GM19043 (cell line): ENCODE measurements at regions not wholly inside any gene's neighbourhood (a gene's known extent, or its start where the extent isn't known, plus 50 kb on each side); places are given as distances from the start of the nearest gene placed in this dataset.
"Not testable (repeated sequence)": the region's sequence is repeated elsewhere in the genome, so short reads cannot be mapped to it uniquely, and the experiment has no call there.

Source experiments
- ATAC-seq: cut with Tn5 transposase; IDR thresholded peaks from one replicate; pipeline ENCODE4 v1.9.1; 2021; ENCODE audit warnings: low read depth; ENCODE audit not compliant: unreplicated experiment

GRCh38 chr3:110944782-110945181, 126.8 kb upstream of the NECTIN3 start:
- no peak for ATAC-seq

DNA sequence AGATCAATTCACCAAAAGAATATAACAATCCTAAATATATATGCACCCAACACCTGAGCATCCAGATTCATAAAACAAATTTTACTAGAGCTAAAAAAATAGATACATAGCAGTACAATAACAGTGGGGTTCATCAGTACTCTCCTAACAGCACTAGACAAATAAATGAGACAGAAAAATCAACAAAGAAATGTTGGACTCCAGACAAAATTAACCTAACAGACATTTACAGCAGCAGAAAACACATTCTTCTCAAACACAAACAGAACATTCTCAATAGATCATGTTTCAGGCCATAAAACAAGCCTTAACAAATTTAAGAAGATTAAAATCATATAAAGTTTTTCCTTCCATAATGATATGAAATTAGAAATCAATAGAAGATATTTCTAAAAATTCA, 124.8 kb upstream of the NECTIN3 start:
- no peak for ATAC-seq

DNA sequence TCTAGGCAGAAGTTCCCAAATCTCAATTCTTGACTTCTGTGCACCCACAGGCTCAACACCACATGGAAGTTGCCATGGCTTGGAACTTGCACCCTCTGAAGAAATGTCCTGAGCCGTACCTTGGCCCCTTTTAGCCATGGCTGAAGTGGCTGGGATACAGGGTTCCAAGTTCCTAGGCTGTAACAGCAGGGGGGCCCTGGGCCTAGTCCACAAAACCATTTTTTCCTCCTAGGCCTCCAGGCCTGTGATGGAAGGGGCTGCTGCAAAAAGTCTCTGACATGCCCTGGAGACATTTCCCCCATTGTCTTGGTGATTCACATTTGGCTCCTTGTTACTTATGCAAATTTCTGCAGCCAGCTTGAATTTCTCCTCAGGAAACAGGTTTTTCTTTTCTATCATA, 122.4 kb upstream of the NECTIN3 start:
- not testable (repeated sequence) for ATAC-seq

- ATAC-seq = no peak
These were observed 116.2 kb upstream of the NECTIN3 start for GRCh38 chr3:110955301-110955880.

GRCh38 chr3:110956081-110956480, 115.5 kb upstream of the NECTIN3 start:
- ATAC-seq = no peak

GRCh38 chr3:110957247-110958025, 114.2 kb upstream of the NECTIN3 start:
- no peak for ATAC-seq

DNA sequence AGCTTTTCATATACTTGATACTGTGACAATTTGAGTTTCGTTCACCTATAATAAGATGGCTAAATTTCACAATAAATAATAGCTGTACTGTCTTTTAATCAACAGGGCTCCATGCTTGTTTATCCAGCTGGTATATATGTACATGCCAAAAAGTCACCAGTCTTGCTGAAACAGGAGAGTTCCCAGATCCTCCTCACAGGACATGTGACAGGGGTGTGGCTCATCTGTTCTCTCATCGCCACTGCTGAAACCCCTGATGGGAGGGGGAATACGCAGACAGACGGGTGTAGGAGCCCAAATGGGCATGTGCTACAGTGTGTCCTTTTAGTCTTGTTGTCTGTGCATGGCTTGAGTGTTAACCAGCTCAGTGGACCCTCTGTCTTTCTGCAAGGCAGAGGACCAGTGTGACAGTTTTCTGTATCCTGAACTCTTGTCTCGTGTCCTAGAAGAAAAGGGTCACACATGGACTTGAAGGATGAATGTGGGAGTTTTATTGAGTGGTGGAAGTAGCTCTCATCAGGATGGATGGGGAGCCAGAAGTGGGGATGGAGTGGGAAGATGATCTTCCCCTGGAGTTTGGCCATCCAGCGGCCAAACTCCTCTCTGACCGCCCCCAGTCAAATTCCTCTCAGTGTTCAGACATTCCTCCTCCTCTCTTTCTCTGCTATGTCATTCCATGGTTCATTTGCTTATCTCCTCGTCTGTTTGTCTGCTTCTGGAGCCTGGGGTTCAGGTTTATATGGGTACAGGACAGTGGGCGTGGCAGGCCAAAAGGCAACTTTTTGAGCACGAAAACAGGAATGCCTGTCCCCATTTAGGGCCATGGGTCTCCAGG, 113.1 kb upstream of the NECTIN3 start:
- no peak for ATAC-seq

- no peak for ATAC-seq
These were observed 105.6 kb upstream of the NECTIN3 start for GRCh38 chr3:110965976-110966375.

DNA sequence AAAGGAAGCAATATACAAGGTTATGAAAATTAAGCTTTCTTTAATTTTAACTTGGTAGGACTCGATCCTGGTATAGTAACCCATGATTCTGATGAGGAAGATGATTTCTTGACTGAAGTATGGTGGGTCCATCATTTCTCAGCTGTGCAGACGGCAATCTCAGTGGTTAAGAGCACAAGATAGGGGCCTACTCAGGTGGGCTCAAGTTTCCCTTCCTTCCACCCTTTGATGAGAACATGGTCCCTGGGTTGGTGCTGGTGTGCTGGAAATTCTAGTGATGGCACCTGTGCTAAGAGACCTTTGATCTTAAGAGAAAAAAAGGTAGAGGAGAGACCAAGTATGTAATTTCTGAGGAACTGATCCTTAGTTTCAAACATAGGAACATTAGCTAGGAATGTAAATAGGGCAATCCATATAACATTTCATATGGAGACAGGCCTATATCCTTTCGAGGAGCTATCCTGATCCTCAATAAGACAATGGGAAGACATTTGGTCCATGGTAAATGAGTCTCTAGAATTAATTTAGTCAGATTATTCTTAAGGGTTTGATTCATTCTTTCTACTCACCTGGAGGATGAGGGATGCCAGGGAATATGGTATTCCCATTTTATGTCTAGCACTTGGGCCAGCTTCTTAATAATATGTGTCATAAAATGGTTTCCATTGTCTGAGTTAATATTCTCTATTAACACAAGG, 104.5 kb upstream of the NECTIN3 start:
- no peak for ATAC-seq

- ATAC-seq = no peak
These were observed 103.5 kb upstream of the NECTIN3 start for GRCh38 chr3:110968076-110968475.

DNA sequence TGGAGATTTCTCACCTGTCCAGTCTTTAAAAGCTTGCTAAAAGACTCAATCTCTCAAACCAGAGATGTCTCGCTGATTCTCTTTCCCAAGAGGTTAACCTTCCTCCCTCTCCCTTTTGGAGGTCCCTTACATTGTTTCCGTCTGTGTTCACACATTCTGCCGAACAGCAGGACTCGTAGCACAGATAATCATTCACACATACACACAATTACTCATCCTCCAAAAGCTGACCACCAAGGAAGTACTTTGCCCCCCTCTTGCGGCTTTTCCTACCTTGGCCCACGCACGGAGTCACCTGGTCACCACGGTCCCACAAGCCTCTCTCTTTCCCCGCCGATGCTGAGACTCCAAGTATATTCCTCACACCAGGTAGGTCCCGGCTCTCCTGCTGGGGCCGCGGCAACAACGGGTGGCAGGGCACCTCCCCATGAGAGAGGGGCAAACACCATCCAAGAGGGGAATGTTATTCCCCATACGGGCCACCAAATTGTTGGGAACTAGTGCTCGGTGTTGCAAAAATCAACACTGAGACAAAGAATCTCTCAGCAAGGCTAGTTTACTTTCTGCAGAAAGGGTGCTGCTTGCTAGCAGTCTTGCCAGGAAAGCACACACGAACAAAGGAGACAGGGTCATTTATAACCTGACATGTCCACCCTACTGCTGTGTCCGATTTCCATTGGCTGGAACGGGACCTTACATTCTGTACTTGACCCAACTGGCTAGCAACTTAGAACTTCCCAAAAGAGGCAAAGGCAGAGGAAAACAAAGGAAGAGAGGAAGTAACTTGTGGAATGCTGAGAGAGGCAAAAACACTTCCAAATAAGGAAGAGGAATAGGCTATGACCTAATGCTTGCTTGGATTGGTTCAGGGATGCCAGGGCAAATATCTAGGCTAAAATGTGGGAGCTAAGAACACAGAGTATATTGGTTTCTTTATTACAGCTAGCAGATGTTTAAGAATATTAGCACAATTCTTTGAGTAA, 102.1 kb upstream of the NECTIN3 start:
- no peak for ATAC-seq

GRCh38 chr3:110971010-110971601, 100.5 kb upstream of the NECTIN3 start:
- ATAC-seq = no peak

GRCh38 chr3:110973263-110973895, 98.2 kb upstream of the NECTIN3 start:
- no peak for ATAC-seq

DNA sequence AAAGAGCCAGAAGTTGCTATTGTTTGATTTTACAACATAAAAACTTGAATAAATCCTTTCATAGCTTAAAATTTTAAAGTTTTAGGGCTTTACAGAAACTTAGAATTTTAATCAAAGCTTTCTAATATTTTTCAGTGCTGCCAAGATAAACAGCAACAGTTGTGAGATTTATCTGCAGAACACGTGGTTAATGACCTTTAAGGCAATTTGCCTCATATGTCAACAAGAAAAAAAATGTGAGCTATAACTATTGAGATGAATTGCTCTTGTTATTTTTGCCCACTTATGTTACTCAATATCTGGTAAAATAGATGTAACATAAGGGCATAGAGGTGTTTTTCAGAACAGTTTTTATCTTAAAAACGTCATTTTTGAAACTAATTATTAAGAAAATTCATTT, 96.7 kb upstream of the NECTIN3 start:
- no peak for ATAC-seq

GRCh38 chr3:110984456-110985250, 87.0 kb upstream of the NECTIN3 start:
- no peak for ATAC-seq

GRCh38 chr3:110989446-110989845, 82.2 kb upstream of the NECTIN3 start:
- no peak for ATAC-seq

GRCh38 chr3:110995461-110996231, 76.0 kb upstream of the NECTIN3 start:
- ATAC-seq = no peak
